Mononuclear cell (primary cell): ENCODE measurements at regions not wholly inside any gene's neighbourhood (a gene's known extent, or its start where the extent isn't known, plus 50 kb on each side); places are given as distances from the start of the nearest gene placed in this dataset.
"Not testable (repeated sequence)": the region's sequence is repeated elsewhere in the genome, so short reads cannot be mapped to it uniquely, and the experiment has no call there.

ENCODE experiments used
- H3K27me3 ChIP-seq: 2 replicates; pipeline ENCODE4 v1.6.0; 2011; ENCODE audit warnings: low read length, control low read depth; ENCODE audit not compliant: insufficient read depth
- H3K4me1 ChIP-seq: 2 replicates; pipeline ENCODE4 v1.5.1; 2011; ENCODE audit warnings: mild to moderate bottlenecking, low read length, control low read depth; ENCODE audit not compliant: insufficient read depth
- H3K4me3 ChIP-seq: 2 replicates; pipeline ENCODE4 v1.5.1; 2011; ENCODE audit warnings: mild to moderate bottlenecking, low read length, moderate library complexity
- H3K9me3 ChIP-seq: 2 replicates; pipeline ENCODE4 v1.5.1; 2011; ENCODE audit warnings: low read depth, mild to moderate bottlenecking, control low read depth, low read length

DNA sequence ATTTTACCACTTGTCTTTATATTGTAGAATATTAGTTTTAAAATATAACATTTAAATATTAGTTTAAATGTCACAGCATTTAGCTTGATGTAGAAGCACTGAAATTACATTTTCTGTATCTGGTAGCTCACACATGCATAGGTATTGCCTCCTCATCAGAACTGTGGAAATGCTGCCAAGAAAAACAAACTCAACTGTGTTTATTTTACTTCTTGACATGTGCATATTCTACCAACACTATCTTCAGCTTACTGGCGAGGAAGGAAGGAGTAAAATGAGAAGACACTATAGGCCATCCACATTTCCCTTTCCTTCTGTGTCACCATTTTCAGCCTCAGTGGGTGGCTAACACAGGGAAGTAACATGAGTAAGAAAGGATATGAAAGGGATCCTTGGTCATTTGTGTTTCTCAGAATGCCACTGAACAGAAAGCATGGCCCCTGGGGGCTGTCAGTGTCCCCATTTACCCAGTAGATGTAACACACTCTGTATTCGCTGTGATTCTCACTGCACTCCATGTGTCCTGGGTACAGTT lies 81.0 kb upstream of the HTR4 start:
- Histone ChIP-seq H3K27me3 (no peaks in the 10 kb centered on the region), H3K4me1 (peaks cover 17% of the 10 kb centered on the region), H3K4me3 (no peak overlapping the region), H3K9me3 (no peaks in the 10 kb centered on the region)

DNA sequence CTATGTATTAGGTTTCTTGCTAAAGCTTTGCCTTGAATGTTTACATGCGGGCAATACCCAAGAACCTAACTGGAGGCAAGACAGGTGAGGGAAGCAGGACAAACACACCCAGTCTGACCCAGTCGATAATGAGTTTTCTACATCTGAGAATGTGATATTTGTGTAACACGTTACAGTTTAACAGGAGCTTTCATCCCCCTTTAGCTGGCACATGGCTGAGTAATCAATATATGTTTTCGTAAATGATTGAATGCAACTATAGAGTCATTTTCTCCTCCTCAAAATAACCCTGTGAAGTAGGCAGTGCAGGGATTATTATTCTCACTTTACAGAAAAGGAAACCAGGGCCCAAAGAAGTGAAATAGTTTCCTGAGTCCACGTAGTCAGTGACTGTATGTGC lies 84.7 kb upstream of the HTR4 start:
- Histone ChIP-seq H3K27me3 (no peaks in the 10 kb centered on the region), H3K9me3 (no peaks in the 10 kb centered on the region), H3K4me1 (peaks cover 22% of the 10 kb centered on the region), H3K4me3 (no peak overlapping the region)

DNA sequence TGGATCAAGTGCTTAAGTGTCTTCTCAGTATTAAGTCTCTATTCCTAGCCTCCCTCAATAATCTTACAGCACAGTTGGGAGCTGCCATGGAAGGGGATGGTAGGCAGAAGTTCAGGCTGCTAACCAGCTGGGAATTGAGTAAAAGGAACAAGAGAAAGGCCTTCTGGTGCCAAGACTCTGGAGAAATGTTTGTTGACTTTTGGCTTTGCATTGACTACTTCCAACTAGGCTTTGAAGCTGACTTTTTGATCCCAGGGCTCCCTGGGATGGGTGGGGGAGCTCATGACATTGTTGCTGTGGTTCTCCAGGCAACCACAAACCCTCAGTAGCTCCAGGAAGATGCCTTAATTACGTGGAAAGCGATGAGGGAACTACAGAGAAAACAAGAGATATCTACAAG lies 85.2 kb upstream of the HTR4 start:
- Histone ChIP-seq H3K4me1 (peaks cover 25% of the 10 kb centered on the region), H3K27me3 (no peaks in the 10 kb centered on the region), H3K4me3 (no peak overlapping the region), H3K9me3 (no peaks in the 10 kb centered on the region)

DNA sequence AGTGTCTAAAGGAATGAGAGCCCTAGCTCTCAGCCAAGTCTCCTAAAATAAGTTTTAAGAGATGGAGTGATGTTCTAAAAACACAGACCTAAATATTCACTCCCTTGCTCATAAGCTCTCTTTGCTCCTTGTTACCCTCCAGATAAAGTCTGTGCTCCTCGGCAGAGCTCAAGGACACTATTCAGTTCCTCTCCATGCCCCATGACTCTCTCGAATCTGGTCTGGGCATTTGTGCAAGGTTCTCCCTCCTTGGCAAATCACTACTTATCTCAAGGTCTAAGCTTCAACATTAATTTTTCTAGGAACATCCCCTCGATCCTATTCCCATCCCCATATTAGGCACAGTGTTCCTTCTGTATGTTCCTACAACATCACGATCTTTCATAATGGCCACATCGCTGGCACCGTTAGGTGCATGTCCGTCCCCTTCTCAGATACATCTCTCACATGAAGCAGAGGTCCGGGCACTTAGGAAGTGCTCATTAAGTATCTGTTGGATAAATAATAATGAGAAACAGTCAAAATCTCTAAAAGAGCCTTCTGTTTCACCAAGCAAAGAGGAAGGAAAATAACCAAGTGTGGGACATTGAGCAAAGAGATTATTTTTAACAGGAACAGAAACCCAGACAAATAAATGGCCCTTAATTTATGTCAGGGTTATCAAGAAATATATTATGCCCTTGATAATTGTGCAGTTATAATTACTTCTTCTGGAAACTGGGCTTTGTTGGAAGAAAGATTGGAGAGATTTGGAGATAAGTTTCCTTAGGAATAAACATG lies 85.9 kb upstream of the HTR4 start:
- no peaks in the 10 kb centered on the region for H3K9me3 ChIP-seq

DNA sequence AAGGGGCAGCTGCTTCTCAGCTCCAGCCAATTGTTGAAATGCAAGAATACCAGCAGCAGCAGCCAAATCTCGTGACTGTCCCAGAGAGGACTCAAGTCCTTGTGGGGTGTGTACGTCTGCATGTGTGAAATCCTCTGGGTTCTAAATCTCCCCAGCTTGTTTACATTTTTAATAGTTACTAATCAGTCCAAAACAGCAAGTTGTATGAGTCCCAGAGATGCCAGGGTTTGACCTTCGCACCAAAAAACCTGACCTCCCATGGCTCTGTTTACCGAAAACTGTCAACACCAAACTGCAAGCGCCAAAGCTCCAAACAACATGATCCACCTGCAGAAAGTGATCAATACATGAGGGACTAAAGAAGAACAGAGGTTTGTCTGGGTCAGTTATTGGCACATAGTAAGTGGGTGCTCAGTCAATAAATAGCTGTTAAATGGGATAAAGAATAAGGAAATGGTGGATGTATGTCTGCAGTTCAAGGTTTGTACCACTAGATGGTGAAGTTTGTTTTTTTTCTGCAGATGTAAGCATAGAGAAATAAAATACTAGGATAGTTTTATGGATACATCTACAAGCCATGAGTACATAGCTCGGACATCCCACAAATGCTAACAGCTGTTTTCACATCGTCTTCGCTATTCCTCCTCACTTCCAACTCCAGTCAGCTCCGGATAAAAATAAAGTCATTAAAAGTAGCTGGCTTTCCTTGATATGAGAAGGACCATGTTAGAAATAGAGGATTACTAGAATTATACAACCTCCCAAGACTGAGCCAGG lies 85.3 kb upstream of the ADRB2 start:
- Histone ChIP-seq H3K4me3 (no peak overlapping the region), H3K9me3 (no peaks in the 10 kb centered on the region), H3K27me3 (no peaks in the 10 kb centered on the region), H3K4me1 (peaks cover 30% of the 10 kb centered on the region)

More for the DNA sequence above, 85.9 kb upstream of the HTR4 start:
- H3K4me1 ChIP-seq, result peaks cover 27% of the 10 kb centered on the region
- no peaks in the 10 kb centered on the region for H3K27me3 ChIP-seq
- H3K4me3 ChIP-seq, result no peak overlapping the region

DNA sequence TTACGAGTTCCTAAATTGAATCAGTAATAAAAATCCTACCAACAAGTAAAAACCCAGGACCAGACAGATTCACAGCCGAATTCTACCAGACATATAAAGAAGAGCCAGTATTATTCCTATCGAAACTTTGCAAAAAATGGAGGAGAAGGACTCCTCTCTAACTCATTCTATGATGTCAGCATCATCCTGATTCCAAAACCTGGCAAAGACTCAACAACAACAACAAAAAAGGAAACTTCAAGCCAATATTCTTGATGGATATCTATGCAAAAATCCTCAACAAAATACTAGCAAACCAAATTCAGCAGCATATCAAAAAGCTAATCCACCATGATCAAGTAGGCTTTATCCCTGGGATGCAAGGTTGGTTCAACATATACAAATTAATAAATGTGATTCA lies 84.6 kb upstream of the ADRB2 start:
- not testable (repeated sequence) for H3K27me3 ChIP-seq, H3K4me3 ChIP-seq, H3K9me3 ChIP-seq

DNA sequence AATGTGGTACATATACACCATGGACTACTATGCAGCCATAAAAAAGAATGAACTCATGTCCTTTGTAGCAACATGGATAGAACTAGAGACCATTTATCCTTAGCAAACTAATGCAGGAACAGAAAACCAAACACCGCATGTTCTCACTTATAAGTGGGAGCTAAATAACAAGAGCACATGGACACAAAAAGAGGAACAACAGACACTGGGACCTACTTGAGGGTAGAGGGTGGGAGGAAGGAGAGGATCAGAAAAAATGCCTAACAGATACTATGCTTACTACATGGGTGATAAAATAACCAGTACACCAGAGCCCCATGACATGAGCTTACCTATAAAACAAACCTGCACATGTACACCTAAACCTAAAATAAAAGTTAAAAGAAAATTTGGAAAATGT lies 82.0 kb upstream of the ADRB2 start:
- H3K4me3 ChIP-seq, H3K9me3 ChIP-seq, H3K27me3 ChIP-seq: not testable (repeated sequence)
- H3K4me1 ChIP-seq, result peaks cover 61% of the 10 kb centered on the region

More for the DNA sequence above, 84.6 kb upstream of the ADRB2 start:
- peaks cover 36% of the 10 kb centered on the region for H3K4me1 ChIP-seq

DNA sequence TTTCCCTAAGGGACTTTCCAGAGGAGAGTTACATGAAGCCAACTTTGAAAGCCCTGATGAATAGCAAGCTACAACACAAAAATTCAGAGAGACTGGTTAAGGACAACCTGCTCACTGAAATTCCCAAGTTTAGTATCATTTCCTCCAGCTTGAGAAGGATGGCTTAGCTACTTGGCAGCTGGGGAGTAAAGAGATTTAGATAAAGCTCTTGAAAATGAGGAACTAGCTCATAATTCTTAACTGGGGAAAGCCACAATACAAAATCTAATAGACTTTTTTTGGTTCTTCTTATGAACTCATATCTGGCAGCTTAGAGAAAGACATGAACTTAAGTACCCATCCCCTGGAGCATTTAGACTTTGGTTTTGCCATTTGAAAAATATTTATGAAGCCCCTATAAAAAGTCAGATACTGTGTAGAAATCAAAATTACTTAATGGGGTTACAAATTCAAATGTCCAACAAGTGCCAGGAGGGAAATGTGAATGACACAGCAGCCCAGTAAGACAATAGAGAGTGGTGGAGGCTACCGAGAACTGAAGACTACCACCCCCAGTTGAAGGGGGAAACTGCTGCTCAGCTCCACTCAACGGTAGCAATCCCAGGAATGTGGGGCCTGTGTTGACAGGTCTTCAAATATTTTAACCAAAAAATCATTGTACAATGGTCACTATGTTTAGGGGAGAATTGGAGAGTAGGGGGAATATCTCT lies 79.4 kb upstream of the ADRB2 start:
- H3K4me3 ChIP-seq, result no peak overlapping the region
- H3K27me3 ChIP-seq, result no peaks in the 10 kb centered on the region
- H3K4me1 ChIP-seq, result peaks cover 60% of the 10 kb centered on the region
- H3K9me3 ChIP-seq, result no peaks in the 10 kb centered on the region

DNA sequence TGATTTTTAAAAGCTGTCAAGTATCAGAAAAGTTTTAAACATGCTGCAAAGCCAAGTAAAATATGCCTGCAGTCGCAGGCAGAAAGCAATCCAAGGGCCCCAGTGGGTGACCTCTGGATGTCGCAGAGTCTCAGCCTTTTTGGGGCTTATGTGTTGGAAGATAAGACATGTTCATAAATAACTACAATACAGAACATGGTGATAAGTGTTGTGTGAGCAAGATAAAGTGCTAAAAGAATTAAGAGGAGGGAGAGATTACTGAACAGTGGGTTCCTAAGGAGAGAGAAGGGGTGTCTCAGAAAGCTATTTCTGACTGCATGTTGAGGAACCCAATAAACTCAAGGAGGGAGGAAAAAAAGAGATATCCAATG lies 78.9 kb upstream of the ADRB2 start:
- Histone ChIP-seq H3K4me3 (no peak overlapping the region), H3K4me1 (peaks cover 60% of the 10 kb centered on the region), H3K27me3 (no peaks in the 10 kb centered on the region), H3K9me3 (no peaks in the 10 kb centered on the region)

DNA sequence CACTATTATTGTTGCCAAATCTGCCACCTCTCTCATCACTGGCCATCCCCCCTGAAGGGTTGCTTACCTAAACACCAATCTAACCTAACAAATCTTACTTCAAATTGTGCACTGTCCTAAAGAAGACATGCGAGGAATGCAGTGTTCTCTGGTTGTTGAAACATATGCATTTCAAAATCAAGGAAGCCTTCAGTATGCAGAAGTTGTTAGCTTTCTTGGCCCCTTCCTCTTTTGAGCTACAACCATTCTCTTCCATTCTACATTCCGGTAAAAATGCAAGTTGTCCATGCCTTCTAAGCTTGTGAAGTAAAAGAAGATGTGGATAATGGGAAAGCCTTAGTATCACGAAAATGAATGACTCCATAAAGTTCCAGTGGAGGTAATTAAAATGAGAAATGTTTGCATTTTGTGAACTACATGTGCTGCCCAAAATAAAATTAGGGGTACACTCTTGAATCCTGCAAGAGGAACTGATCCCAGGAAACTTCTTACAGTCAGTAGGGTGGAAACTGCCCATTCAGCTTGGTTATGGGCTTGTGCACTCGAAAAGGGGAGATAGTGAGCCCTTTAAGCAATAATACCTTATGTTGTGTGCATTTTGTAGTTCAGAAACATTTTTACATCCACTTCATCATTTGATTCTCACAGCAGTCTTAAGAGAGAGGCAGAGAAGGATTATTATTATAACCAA lies 77.6 kb upstream of the ADRB2 start:
- no peaks in the 10 kb centered on the region for H3K27me3 ChIP-seq
- H3K9me3 ChIP-seq, result no peaks in the 10 kb centered on the region
- H3K4me1 ChIP-seq, result peaks cover 60% of the 10 kb centered on the region
- no peak overlapping the region for H3K4me3 ChIP-seq

DNA sequence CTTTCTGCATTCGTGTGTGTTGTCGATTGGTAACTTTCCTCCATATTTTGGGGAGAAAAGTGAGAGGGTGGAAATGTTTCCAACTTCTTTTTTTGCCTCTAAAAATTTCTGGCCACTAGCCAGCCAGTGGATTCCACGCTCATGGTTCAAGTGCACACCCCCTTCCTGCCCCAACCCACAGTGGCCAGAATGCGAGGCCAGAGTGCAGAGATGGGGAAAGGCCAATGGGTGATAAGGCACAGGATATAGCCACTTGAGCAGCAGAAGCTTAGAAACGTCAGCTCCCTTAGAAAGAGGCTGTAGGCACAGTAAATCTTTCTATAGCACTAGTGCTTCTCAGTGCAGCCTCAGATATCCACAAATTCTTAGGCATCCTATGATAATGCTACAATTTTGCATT lies 75.8 kb upstream of the ADRB2 start:
- Histone ChIP-seq H3K27me3 (no peaks in the 10 kb centered on the region), H3K4me3 (no peak overlapping the region), H3K9me3 (peaks cover 10% of the 10 kb centered on the region), H3K4me1 (peaks cover 55% of the 10 kb centered on the region)

DNA sequence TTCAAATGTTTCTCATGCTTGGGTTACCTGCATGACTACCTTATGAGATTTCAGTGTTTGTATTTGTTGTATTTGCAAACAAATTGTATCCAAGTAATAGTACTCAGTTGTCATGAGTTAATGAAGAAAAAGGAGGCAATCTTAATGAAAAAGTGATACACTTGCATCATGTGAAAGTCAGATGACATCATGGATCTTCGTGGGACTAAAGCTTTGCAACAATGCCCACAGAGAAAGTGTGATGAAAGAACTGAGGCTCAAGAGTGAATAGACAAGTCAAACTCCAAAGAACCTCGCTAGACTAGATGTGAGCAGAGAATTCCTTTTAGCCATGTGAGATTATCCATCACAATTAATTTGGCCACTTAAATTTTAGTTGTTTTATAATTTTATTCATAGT lies 75.4 kb upstream of the ADRB2 start:
- Histone ChIP-seq H3K9me3 (peaks cover 14% of the 10 kb centered on the region), H3K4me1 (peaks cover 53% of the 10 kb centered on the region), H3K27me3 (no peaks in the 10 kb centered on the region), H3K4me3 (no peak overlapping the region)

DNA sequence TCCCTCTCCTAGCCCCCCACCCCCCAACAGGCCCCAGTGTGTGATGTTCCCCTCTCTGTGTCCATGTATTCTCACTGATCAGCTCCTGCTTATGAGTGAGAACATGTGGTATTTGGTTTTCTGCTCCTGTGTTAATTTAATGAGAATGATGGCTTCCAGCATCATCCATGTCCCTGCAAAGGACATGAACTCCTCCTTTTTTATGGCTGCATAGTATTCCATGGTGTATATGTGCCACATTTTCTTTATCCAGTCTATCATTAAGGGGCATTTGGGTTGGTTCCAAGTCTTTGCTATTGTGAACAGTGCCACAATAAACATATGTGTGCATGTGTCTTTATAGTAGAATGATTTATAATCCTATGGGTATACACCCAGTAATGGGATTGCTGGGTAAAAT lies 74.0 kb upstream of the ADRB2 start:
- not testable (repeated sequence) for H3K4me3 ChIP-seq, H3K27me3 ChIP-seq
- Histone ChIP-seq H3K9me3 (peaks cover 28% of the 10 kb centered on the region), H3K4me1 (peaks cover 41% of the 10 kb centered on the region)

DNA sequence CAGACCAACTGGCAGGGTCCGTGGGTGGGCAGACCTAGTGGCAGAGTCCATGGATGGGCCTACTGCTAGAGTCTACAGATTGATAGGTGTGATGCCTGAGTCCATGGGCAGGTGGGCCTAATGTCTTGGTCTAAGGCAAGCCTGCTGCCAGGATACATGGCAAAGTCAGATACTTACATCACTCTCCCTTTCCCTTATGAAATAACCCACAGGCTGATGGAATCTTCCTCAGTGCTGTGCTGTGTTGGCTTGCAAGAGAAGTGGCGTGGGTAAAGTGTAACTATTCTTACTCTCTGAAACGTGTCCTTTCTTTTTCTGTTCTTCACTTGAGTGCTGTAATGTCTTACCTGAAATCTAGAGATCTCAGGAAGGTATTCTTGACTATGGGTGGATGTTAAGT lies 67.3 kb upstream of the ADRB2 start:
- H3K4me1 ChIP-seq, result peaks cover 21% of the 10 kb centered on the region
- H3K4me3 ChIP-seq, result no peak overlapping the region
- H3K9me3 ChIP-seq, result peaks cover 29% of the 10 kb centered on the region
- H3K27me3 ChIP-seq, result no peaks in the 10 kb centered on the region
